ENCODE measurements at regions not wholly inside any gene's neighbourhood (a gene's known extent, or its start where the extent isn't known, plus 50 kb on each side); places are given as distances from the start of the nearest gene placed in this dataset.
A peak's percentile ranks its signal among the peaks of the same experiment; 100 is the strongest.

- DNase-seq: no peak
Observed at GRCh38 chr6:87935196-87935595, 112.4 kb upstream of the SPACA1 start.

GRCh38 chr6:87932361-87932760 lies 115.3 kb upstream of the SPACA1 start:
- DNase-seq: no peak

- DNase-seq: peak; percentile 72
Observed at GRCh38 chr6:87929843-87930288, 117.8 kb upstream of the SPACA1 start.

- DNase-seq: no peak
Observed at GRCh38 chr6:87926687-87927086, 121.0 kb upstream of the SPACA1 start.

GRCh38 chr6:87926072-87926471 lies 121.6 kb upstream of the SPACA1 start:
- DNase-seq: no peak

- DNase-seq: no peak
Observed at GRCh38 chr6:87925373-87926060, 122.1 kb upstream of the SPACA1 start.

GRCh38 chr6:87923389-87924050 lies 124.1 kb upstream of the SPACA1 start:
- no peak for DNase-seq

GRCh38 chr6:87922947-87923330 lies 124.7 kb upstream of the SPACA1 start:
- DNase-seq: no peak

GRCh38 chr6:87922196-87922946 lies 125.3 kb upstream of the SPACA1 start:
- no peak for DNase-seq

GRCh38 chr6:87921034-87921433 lies 126.6 kb upstream of the SPACA1 start:
- DNase-seq: no peak

GRCh38 chr6:87920245-87920644 lies 127.4 kb upstream of the SPACA1 start:
- no peak for DNase-seq

GRCh38 chr6:87919416-87919815 lies 128.2 kb upstream of the SPACA1 start:
- no peak for DNase-seq

GRCh38 chr6:87919001-87919400 lies 128.6 kb upstream of the SPACA1 start:
- DNase-seq: no peak

- DNase-seq: no peak
Observed at GRCh38 chr6:87918461-87918941, 129.1 kb upstream of the SPACA1 start.

- DNase-seq: no peak
Observed at GRCh38 chr6:87917886-87918285, 129.8 kb upstream of the SPACA1 start.

- DNase-seq: no peak
Observed at GRCh38 chr6:87916446-87916845, 131.2 kb upstream of the SPACA1 start.

GRCh38 chr6:87914637-87915395 lies 132.8 kb upstream of the SPACA1 start:
- no peak for DNase-seq

GRCh38 chr6:87913974-87914373 lies 133.7 kb upstream of the SPACA1 start:
- DNase-seq: no peak

- no peak for DNase-seq
Observed at GRCh38 chr6:87912102-87912501, 135.5 kb upstream of the SPACA1 start.

- DNase-seq: no peak
Observed at GRCh38 chr6:87909849-87910248, 137.8 kb upstream of the SPACA1 start.

GRCh38 chr6:87908978-87909811 lies 138.4 kb upstream of the SPACA1 start:
- DNase-seq: no peak

GRCh38 chr6:87907521-87907920 lies 140.1 kb upstream of the SPACA1 start:
- no peak for DNase-seq

Measured in midbrain (tissue), 1 donor.